WI38 (cell line): ENCODE measurements at regions not wholly inside any gene's neighbourhood (a gene's known extent, or its start where the extent isn't known, plus 50 kb on each side); places are given as distances from the start of the nearest gene placed in this dataset.

Source experiments
- H3K4me3 ChIP-seq: 2 replicates; pipeline ENCODE4 v1.5.1; 2011; ENCODE audit warnings: low read depth, mild to moderate bottlenecking, control low read depth, low read length
- TF ChIP-seq, protein P1 (sequence below): IDR thresholded peaks from 2 replicates; pipeline ENCODE4 v1.5.1; 2012; ENCODE audit warnings: low read depth, mild to moderate bottlenecking, control low read depth, low read length

GRCh38 chr4:130636486-130636885 lies 1540.5 kb downstream of the C4orf33 start:
- TF ChIP-seq, protein P1, sequence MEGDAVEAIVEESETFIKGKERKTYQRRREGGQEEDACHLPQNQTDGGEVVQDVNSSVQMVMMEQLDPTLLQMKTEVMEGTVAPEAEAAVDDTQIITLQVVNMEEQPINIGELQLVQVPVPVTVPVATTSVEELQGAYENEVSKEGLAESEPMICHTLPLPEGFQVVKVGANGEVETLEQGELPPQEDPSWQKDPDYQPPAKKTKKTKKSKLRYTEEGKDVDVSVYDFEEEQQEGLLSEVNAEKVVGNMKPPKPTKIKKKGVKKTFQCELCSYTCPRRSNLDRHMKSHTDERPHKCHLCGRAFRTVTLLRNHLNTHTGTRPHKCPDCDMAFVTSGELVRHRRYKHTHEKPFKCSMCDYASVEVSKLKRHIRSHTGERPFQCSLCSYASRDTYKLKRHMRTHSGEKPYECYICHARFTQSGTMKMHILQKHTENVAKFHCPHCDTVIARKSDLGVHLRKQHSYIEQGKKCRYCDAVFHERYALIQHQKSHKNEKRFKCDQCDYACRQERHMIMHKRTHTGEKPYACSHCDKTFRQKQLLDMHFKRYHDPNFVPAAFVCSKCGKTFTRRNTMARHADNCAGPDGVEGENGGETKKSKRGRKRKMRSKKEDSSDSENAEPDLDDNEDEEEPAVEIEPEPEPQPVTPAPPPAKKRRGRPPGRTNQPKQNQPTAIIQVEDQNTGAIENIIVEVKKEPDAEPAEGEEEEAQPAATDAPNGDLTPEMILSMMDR: no peak
- H3K4me3 ChIP-seq: no peak overlapping the region

GRCh38 chr4:130640592-130640991 lies 1544.6 kb downstream of the C4orf33 start:
- no peak overlapping the region for H3K4me3 ChIP-seq
- TF ChIP-seq, protein P1: no peak

GRCh38 chr4:130646886-130647285 lies 1550.9 kb downstream of the C4orf33 start:
- TF ChIP-seq, protein P1: no peak
- H3K4me3 ChIP-seq: no peak overlapping the region

GRCh38 chr4:130648570-130648969 lies 1552.6 kb downstream of the C4orf33 start:
- no peak overlapping the region for H3K4me3 ChIP-seq
- TF ChIP-seq, protein P1: no peak

DNA sequence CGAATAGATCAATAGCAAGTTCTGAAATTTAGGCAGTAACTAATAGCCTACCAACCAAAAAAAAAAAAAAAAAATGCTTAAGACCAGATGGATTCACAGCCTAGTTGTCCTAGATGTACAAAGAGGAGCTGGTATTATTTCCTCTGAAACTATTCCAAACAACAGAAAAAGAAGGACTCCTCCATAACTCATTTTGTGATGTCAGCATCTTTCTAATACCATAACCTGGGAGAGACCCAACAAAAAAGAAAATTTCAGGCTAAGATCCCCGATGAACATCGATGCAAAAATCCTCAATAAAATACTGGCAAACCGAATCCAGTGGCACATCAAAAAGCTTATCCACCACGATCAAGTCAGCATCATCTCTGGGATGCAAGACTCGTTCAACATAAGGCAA lies 1557.9 kb downstream of the C4orf33 start:
- TF ChIP-seq, protein P1: no peak
- no peak overlapping the region for H3K4me3 ChIP-seq

- TF ChIP-seq, protein P1: no peak
- no peak overlapping the region for H3K4me3 ChIP-seq
Observed at GRCh38 chr4:130659320-130659719, 1563.4 kb downstream of the C4orf33 start.

- H3K4me3 ChIP-seq: no peak overlapping the region
- TF ChIP-seq, protein P1: no peak
Observed at GRCh38 chr4:130668859-130669258, 1572.9 kb downstream of the C4orf33 start.
